ENCODE measurements at regions not wholly inside any gene's neighbourhood (a gene's known extent, or its start where the extent isn't known, plus 50 kb on each side); places are given as distances from the start of the nearest gene placed in this dataset.

GRCh38 chr16:7158481-7158880 lies 174.2 kb upstream of the RBFOX1 start:
- TF ChIP-seq YY1 (IDR thresholded peaks at IDR 0.05; ENCODE audit: extremely low read depth, insufficient replicate concordance, low read depth, low read length) (no peak), MAX (IDR thresholded peaks at IDR 0.05) (no peak), EZH2 (IDR thresholded peaks at IDR 0.05) (no peak), ATF3 (IDR thresholded peaks at IDR 0.05) (no peak), EGR1 (IDR thresholded peaks at IDR 0.05; ENCODE audit: low read depth) (no peak), SIN3A (IDR thresholded peaks at IDR 0.05; ENCODE audit: low read depth) (no peak), CTCF (IDR thresholded peaks at IDR 0.05 in 2 of 3, conservative IDR thresholded peaks at IDR 0.05 in 1 of 3; ENCODE audit: borderline replicate concordance in 1 of 3, insufficient read depth in 1 of 3, low read depth in 2 of 3, low read length in 2 of 3) (no peak)
- RAD21 ChIA-PET (ENCODE audit: low non-redundant PET in 1 of 2, low total read pairs in 2 of 2, uncharacterized antibody in 2 of 2, unreplicated experiment in 2 of 2) = no interaction called here
- ATAC-seq = no peak
- CTCF ChIA-PET = no interaction called here
- Histone ChIP-seq H3K79me2 (ENCODE audit: insufficient read depth, low read length) (no peaks in the 10 kb centered on the region), H3K36me3 (ENCODE audit: control insufficient read depth in 1 of 2, insufficient read depth in 2 of 2, low read length in 2 of 2) (no peaks in the 10 kb centered on the region), H3K9me2 (ENCODE audit: insufficient read depth) (no peaks in the 10 kb centered on the region), H3K27me3 (ENCODE audit: insufficient read depth, low read length) (no peaks in the 10 kb centered on the region), H3K4me1 (ENCODE audit: control insufficient read depth in 1 of 2, insufficient read depth in 2 of 2, low read length in 2 of 2) (no peaks in the 10 kb centered on the region), H3K9ac (ENCODE audit: low read length) (no peak overlapping the region), H2AFZ (ENCODE audit: low read depth, low read length, poor library complexity, severe bottlenecking) (no peak overlapping the region), H3K9me3 (ENCODE audit: control insufficient read depth in 1 of 2, insufficient read depth in 1 of 2, low read depth in 1 of 2, low read length in 2 of 2) (peaks cover 6 to 21% of the 10 kb centered on the region in 2 experiments; a peak in 2 of 4 replicates), H3K4me2 (ENCODE audit: low read length) (no peak overlapping the region), H3K4me3 (replicated peaks in 1 of 2; ENCODE audit: low read depth in 1 of 2, low read length in 2 of 2) (no peak overlapping the region), H3K27ac (ENCODE audit: low read depth, low read length) (no peak overlapping the region), H4K20me1 (ENCODE audit: insufficient read depth) (no peaks in the 10 kb centered on the region)
- POLR2A ChIA-PET = no interaction called here
- BruUV-seq (replicated peaks) = no TSS peak
- intact Hi-C loops (cut with micrococcal nuclease) = no loop called here
- DNase-seq (ENCODE audit: low read depth, low spot score) = no peak

GRCh38 chr16:7150230-7150629 lies 182.4 kb upstream of the RBFOX1 start:
- no peaks in the 10 kb centered on the region for H3K27me3 ChIP-seq (ENCODE audit: insufficient read depth, low read length)
- H3K79me2 ChIP-seq (ENCODE audit: insufficient read depth, low read length) = no peaks in the 10 kb centered on the region
- intact Hi-C loops (cut with micrococcal nuclease) = no loop called here
- ATAC-seq (no peak), DNase-seq (ENCODE audit: low read depth, low spot score) (no peak)
- H3K4me1 ChIP-seq (ENCODE audit: control insufficient read depth in 1 of 2, insufficient read depth in 2 of 2, low read length in 2 of 2) = no peaks in the 10 kb centered on the region
- no peak overlapping the region for H3K9ac ChIP-seq (ENCODE audit: low read length)
- BruUV-seq (replicated peaks) = no TSS peak
- RAD21 ChIA-PET (ENCODE audit: low non-redundant PET in 1 of 2, low total read pairs in 2 of 2, uncharacterized antibody in 2 of 2, unreplicated experiment in 2 of 2) = no interaction called here
- H3K4me3 ChIP-seq (replicated peaks in 1 of 2; ENCODE audit: low read depth in 1 of 2, low read length in 2 of 2) = no peak overlapping the region
- no peak overlapping the region for H3K27ac ChIP-seq (ENCODE audit: low read depth, low read length)
- H3K4me2 ChIP-seq (ENCODE audit: low read length) = no peak overlapping the region
- H3K36me3 ChIP-seq (ENCODE audit: control insufficient read depth in 1 of 2, insufficient read depth in 2 of 2, low read length in 2 of 2) = no peaks in the 10 kb centered on the region
- POLR2A ChIA-PET = no interaction called here
- H3K9me2 ChIP-seq (ENCODE audit: insufficient read depth) = no peaks in the 10 kb centered on the region
- CTCF ChIA-PET = no interaction called here
- H3K9me3 ChIP-seq (ENCODE audit: control insufficient read depth in 1 of 2, insufficient read depth in 1 of 2, low read depth in 1 of 2, low read length in 2 of 2) = peaks cover 0 to 20% of the 10 kb centered on the region in 2 experiments; a peak in 2 of 4 replicates
- TF ChIP-seq MAX (IDR thresholded peaks at IDR 0.05) = no peak
- no peak for TF ChIP-seq SP1 (IDR thresholded peaks at IDR 0.05; ENCODE audit: low read depth)
- no peak overlapping the region for H2AFZ ChIP-seq (ENCODE audit: low read depth, low read length, poor library complexity, severe bottlenecking)
- no peaks in the 10 kb centered on the region for H4K20me1 ChIP-seq (ENCODE audit: insufficient read depth)
